SK-N-SH treated with all-trans-retinoic acid at 6 μM for 48 hours (cell line): ENCODE measurements at regions not wholly inside any gene's neighbourhood (a gene's known extent, or its start where the extent isn't known, plus 50 kb on each side); places are given as distances from the start of the nearest gene placed in this dataset.

Experiments used
- ATAC-seq: fragments of 200-7000 bp; cut with Tn5 transposase; 3 replicates; pipeline ENCODE4 v1.9.1; 2020; ENCODE audit warnings: mild to moderate bottlenecking, moderate library complexity
- ARNTL ChIP-seq: fragments of 450-650 bp; formaldehyde crosslinking; IDR thresholded peaks from 2 replicates; pipeline ENCODE4 v1.5.0; 2020; ENCODE audit warnings: low read depth, mild to moderate bottlenecking, moderate library complexity, borderline replicate concordance
- BACH2 ChIP-seq: fragments of 250-450 bp; sonication (Bioruptor Pico); IDR thresholded peaks from 2 replicates; pipeline ENCODE4 v1.9.0; 2021; ENCODE audit warnings: mild to moderate bottlenecking, borderline replicate concordance
- ESRRG ChIP-seq: fragments of 250-450 bp; sonication (Bioruptor Pico); IDR thresholded peaks from 2 replicates; pipeline ENCODE4 v1.6.1; 2021; ENCODE audit warnings: mild to moderate bottlenecking
- GLIS3 ChIP-seq: fragments of 250-450 bp; sonication (Bioruptor Pico); IDR thresholded peaks from 2 replicates; pipeline ENCODE4 v1.5.0; 2020; ENCODE audit warnings: mild to moderate bottlenecking, moderate library complexity
- OSR1 ChIP-seq: fragments of 250-450 bp; sonication (Bioruptor Pico); IDR thresholded peaks from 2 replicates; pipeline ENCODE4 v1.8.0; 2022; ENCODE audit warnings: moderate library complexity, mild to moderate bottlenecking, inconsistent platforms
- PPARA ChIP-seq: fragments of 250-450 bp; sonication (Bioruptor Pico); IDR thresholded peaks from 2 replicates; pipeline ENCODE4 v1.5.0; 2020; ENCODE audit warnings: mild to moderate bottlenecking, borderline replicate concordance
- RARB ChIP-seq: fragments of 250-450 bp; sonication (Bioruptor Pico); IDR thresholded peaks from 2 replicates; pipeline ENCODE4 v1.8.0; 2021; ENCODE audit warnings: mild to moderate bottlenecking, moderate library complexity
- TOX ChIP-seq: fragments of 250-450 bp; sonication (Bioruptor Pico); IDR thresholded peaks from 2 replicates; pipeline ENCODE4 v1.8.0; 2021; ENCODE audit warnings: mild to moderate bottlenecking, moderate library complexity, borderline replicate concordance
- ZC3H10 ChIP-seq: fragments of 250-450 bp; sonication (Bioruptor Pico); IDR thresholded peaks from 2 replicates; pipeline ENCODE4 v1.5.1; 2021; ENCODE audit warnings: mild to moderate bottlenecking, moderate library complexity
- ZFP30 ChIP-seq: fragments of 450-650 bp; formaldehyde crosslinking; IDR thresholded peaks from 2 replicates; pipeline ENCODE4 v1.5.0; 2022; ENCODE audit warnings: mild to moderate bottlenecking, moderate library complexity
- ZNF565 ChIP-seq: fragments of 450-650 bp; formaldehyde crosslinking; conservative IDR thresholded peaks from 2 replicates; pipeline ENCODE4 v1.5.0; 2020; ENCODE audit warnings: low read depth, mild to moderate bottlenecking, moderate library complexity
- ZNF70 ChIP-seq: fragments of 450-650 bp; formaldehyde crosslinking; IDR thresholded peaks from 2 replicates; pipeline ENCODE4 v1.5.0; 2020; ENCODE audit warnings: mild to moderate bottlenecking, moderate library complexity
- ZNF8 ChIP-seq: fragments of 450-650 bp; formaldehyde crosslinking; IDR thresholded peaks from 2 replicates; pipeline ENCODE4 v1.5.0; 2020; ENCODE audit warnings: mild to moderate bottlenecking, moderate library complexity
- TF ChIP-seq, protein P1 (sequence below): fragments of 250-450 bp; sonication (Bioruptor Pico); IDR thresholded peaks from 2 replicates; pipeline ENCODE4 v1.8.0; 2021; ENCODE audit warnings: low read depth, mild to moderate bottlenecking, moderate library complexity, borderline replicate concordance
- TF ChIP-seq, protein P2 (sequence below): fragments of 250-450 bp; sonication (Bioruptor Pico); IDR thresholded peaks from 2 replicates; pipeline ENCODE4 v1.5.1; 2021; ENCODE audit warnings: mild to moderate bottlenecking, moderate library complexity
- TF ChIP-seq, protein P3 (sequence below): fragments of 250-450 bp; sonication (Bioruptor Pico); IDR thresholded peaks from 2 replicates; pipeline ENCODE4 v1.5.0; 2020; ENCODE audit warnings: mild to moderate bottlenecking, moderate library complexity
- TF ChIP-seq, protein P4 (sequence below): fragments of 250-450 bp; sonication (Bioruptor Pico); IDR thresholded peaks from 2 replicates; pipeline ENCODE4 v1.8.0; 2020; ENCODE audit warnings: mild to moderate bottlenecking, moderate library complexity, borderline replicate concordance
- TF ChIP-seq, protein P5 (sequence below): fragments of 250-450 bp; sonication (Bioruptor Pico); IDR thresholded peaks from 2 replicates; pipeline ENCODE4 v1.5.1; 2020; ENCODE audit warnings: low read depth, mild to moderate bottlenecking, moderate library complexity

DNA sequence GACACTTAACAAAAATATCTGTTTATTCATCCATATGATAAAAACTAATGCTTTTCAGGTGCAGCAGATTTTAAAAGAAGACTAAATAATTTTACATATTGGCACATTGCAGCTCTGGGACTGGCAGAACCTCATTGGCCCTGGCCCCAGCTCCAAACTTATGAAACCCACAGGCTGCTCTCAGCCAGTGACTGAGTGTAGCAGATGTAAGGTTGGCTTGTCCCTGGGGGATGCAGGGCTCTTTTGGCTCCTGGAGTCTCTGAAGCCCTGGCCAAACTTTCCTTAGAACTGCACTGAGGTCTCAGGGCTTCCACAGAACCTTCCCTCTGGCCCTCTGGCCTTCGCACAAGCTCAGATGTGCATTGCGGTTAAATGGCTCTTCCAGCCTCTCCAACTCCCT, 725.0 kb upstream of the SOX11 start (continued):
- TF ChIP-seq, protein P1, sequence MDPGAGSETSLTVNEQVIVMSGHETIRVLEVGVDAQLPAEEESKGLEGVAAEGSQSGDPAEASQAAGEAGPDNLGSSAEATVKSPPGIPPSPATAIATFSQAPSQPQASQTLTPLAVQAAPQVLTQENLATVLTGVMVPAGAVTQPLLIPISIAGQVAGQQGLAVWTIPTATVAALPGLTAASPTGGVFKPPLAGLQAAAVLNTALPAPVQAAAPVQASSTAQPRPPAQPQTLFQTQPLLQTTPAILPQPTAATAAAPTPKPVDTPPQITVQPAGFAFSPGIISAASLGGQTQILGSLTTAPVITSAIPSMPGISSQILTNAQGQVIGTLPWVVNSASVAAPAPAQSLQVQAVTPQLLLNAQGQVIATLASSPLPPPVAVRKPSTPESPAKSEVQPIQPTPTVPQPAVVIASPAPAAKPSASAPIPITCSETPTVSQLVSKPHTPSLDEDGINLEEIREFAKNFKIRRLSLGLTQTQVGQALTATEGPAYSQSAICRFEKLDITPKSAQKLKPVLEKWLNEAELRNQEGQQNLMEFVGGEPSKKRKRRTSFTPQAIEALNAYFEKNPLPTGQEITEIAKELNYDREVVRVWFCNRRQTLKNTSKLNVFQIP (CRISPR knock-in tag), result no peak

DNA sequence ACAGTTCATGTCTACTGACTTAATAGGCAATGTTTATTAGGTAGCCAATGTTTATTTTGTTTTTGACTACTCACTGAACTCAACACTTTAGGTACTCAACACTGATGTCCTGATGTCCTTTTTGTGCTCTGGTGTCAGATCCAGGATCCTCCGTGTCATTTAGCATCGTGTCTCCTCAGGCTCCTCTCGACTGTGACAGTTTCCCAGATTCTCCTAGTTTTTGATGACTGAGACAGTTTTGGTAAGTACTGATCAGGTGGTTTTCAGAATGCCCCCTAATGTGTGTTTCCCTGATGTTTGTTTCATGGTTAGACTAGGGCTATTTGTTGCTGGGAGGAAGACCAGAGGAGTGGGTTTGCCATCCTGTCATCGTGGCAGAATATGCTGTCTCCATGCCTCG, 719.7 kb upstream of the SOX11 start:
- ATAC-seq, result no peak
- TF ChIP-seq, protein P2, sequence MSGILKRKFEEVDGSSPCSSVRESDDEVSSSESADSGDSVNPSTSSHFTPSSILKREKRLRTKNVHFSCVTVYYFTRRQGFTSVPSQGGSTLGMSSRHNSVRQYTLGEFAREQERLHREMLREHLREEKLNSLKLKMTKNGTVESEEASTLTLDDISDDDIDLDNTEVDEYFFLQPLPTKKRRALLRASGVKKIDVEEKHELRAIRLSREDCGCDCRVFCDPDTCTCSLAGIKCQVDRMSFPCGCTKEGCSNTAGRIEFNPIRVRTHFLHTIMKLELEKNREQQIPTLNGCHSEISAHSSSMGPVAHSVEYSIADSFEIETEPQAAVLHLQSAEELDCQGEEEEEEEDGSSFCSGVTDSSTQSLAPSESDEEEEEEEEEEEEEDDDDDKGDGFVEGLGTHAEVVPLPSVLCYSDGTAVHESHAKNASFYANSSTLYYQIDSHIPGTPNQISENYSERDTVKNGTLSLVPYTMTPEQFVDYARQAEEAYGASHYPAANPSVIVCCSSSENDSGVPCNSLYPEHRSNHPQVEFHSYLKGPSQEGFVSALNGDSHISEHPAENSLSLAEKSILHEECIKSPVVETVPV (CRISPR knock-in tag), result no peak
- TF ChIP-seq, protein P3, sequence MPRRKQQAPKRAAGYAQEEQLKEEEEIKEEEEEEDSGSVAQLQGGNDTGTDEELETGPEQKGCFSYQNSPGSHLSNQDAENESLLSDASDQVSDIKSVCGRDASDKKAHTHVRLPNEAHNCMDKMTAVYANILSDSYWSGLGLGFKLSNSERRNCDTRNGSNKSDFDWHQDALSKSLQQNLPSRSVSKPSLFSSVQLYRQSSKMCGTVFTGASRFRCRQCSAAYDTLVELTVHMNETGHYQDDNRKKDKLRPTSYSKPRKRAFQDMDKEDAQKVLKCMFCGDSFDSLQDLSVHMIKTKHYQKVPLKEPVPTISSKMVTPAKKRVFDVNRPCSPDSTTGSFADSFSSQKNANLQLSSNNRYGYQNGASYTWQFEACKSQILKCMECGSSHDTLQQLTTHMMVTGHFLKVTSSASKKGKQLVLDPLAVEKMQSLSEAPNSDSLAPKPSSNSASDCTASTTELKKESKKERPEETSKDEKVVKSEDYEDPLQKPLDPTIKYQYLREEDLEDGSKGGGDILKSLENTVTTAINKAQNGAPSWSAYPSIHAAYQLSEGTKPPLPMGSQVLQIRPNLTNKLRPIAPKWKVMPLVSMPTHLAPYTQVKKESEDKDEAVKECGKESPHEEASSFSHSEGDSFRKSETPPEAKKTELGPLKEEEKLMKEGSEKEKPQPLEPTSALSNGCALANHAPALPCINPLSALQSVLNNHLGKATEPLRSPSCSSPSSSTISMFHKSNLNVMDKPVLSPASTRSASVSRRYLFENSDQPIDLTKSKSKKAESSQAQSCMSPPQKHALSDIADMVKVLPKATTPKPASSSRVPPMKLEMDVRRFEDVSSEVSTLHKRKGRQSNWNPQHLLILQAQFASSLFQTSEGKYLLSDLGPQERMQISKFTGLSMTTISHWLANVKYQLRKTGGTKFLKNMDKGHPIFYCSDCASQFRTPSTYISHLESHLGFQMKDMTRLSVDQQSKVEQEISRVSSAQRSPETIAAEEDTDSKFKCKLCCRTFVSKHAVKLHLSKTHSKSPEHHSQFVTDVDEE (CRISPR knock-in tag), result no peak
- TF ChIP-seq, protein P4, sequence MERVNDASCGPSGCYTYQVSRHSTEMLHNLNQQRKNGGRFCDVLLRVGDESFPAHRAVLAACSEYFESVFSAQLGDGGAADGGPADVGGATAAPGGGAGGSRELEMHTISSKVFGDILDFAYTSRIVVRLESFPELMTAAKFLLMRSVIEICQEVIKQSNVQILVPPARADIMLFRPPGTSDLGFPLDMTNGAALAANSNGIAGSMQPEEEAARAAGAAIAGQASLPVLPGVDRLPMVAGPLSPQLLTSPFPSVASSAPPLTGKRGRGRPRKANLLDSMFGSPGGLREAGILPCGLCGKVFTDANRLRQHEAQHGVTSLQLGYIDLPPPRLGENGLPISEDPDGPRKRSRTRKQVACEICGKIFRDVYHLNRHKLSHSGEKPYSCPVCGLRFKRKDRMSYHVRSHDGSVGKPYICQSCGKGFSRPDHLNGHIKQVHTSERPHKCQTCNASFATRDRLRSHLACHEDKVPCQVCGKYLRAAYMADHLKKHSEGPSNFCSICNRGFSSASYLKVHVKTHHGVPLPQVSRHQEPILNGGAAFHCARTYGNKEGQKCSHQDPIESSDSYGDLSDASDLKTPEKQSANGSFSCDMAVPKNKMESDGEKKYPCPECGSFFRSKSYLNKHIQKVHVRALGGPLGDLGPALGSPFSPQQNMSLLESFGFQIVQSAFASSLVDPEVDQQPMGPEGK, result no peak
- no peak for TF ChIP-seq GLIS3
- no peak for TF ChIP-seq RARB (CRISPR knock-in tag)
- TF ChIP-seq, protein P5, sequence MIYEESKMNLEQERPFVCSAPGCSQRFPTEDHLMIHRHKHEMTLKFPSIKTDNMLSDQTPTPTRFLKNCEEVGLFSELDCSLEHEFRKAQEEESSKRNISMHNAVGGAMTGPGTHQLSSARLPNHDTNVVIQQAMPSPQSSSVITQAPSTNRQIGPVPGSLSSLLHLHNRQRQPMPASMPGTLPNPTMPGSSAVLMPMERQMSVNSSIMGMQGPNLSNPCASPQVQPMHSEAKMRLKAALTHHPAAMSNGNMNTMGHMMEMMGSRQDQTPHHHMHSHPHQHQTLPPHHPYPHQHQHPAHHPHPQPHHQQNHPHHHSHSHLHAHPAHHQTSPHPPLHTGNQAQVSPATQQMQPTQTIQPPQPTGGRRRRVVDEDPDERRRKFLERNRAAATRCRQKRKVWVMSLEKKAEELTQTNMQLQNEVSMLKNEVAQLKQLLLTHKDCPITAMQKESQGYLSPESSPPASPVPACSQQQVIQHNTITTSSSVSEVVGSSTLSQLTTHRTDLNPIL (CRISPR knock-in tag), result no peak
- TF ChIP-seq ZNF565 (CRISPR knock-in tag), result no peak
- no peak for TF ChIP-seq ESRRG (CRISPR knock-in tag)
- TF ChIP-seq, all 23 proteins: peak for 0

DNA sequence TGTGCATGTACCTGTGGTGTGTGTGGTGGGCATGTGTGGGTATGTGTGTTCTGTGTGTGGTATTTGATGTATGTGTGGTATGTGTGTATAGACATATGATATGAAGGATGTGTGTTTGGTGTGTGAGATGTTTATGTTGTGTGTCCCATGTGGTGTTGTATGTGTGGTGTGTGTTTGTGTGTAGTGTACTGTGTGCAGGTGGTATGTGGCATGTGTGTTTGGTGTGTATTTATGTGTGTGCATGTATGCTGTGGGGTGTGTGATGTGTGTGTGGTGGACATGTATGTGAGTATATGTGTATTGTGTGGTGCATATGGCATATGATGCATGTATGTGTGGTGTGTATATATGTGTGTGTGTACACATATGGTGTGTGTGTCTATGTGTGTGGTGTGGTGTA, 718.8 kb upstream of the SOX11 start:
- no peak for ATAC-seq
- TF ChIP-seq TOX (CRISPR knock-in tag) (no peak), GLIS3 (no peak), ZFP30 (CRISPR knock-in tag) (no peak), ARNTL (CRISPR knock-in tag) (no peak), ZNF70 (CRISPR knock-in tag) (no peak), ZNF565 (CRISPR knock-in tag) (no peak), RARB (CRISPR knock-in tag) (no peak), BACH2 (no peak), OSR1 (no peak), ZNF8 (no peak), PPARA (no peak), ZC3H10 (CRISPR knock-in tag) (no peak)
- TF ChIP-seq, protein P4, result no peak
- TF ChIP-seq, protein P5 (CRISPR knock-in tag), result no peak
- TF ChIP-seq, protein P2 (CRISPR knock-in tag), result no peak
- TF ChIP-seq, protein P3 (CRISPR knock-in tag), result no peak
